Neuron (in vitro differentiated cells): ENCODE measurements at regions not wholly inside any gene's neighbourhood (a gene's known extent, or its start where the extent isn't known, plus 50 kb on each side); places are given as distances from the start of the nearest gene placed in this dataset.

Experiments used
- H2AFZ ChIP-seq: one replicate; pipeline ENCODE4 v1.6.1; 2013; ENCODE audit warnings: low read depth, mild to moderate bottlenecking, inconsistent platforms, low read length, moderate library complexity
- H3K27me3 ChIP-seq: one replicate; pipeline ENCODE4 v1.6.1; 2013; ENCODE audit warnings: low read length; ENCODE audit not compliant: insufficient read depth
- H3K36me3 ChIP-seq: one replicate; pipeline ENCODE4 v1.6.1; 2013; ENCODE audit warnings: low read length; ENCODE audit not compliant: insufficient read depth
- H3K4me1 ChIP-seq: one replicate; pipeline ENCODE4 v1.6.1; 2013; ENCODE audit warnings: low read length; ENCODE audit not compliant: insufficient read depth
- H3K4me3 ChIP-seq: 2 replicates; pipeline ENCODE4 v1.5.1; 2013; ENCODE audit warnings: mild to moderate bottlenecking, low read length, moderate library complexity
- H3K9me3 ChIP-seq: one replicate; pipeline ENCODE4 v1.6.1; 2013; ENCODE audit warnings: low read length

DNA sequence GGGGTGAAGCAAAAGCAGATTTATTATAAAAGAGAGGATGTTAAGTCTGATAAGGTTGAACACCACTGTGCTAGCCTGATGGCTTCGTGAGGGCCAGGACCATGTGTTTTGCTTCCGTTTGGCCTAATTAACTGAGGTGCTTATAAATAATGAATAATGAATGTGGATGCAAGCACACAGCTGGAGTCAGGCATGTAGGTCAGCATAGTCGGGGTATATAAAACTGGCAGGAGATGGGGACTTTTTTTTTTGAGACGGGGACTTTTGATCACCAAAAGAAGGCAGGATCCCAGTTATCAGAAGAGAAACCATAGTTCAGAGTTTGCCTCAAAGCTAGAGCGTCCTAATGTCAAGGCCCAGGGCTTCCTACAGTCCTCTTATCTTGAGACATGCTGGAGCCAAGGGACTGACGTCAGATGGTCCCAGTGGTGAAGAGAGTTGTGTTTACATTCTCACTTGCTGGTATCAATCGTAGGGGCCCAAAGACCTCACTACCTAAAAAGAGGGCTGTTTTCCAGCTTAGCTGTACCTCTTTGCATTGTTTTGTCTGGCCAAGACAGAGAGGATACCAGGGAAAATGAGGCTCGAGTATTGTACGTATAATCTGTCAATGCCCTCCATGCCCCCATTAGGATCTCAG lies 50.4 kb downstream of the RTL9 start:
- peaks cover 7% of the 10 kb centered on the region for H3K4me1 ChIP-seq
- H3K27me3 ChIP-seq, result peaks cover 7% of the 10 kb centered on the region
- H3K4me3 ChIP-seq, result no peak overlapping the region
- no peaks in the 10 kb centered on the region for H3K36me3 ChIP-seq
- no peaks in the 10 kb centered on the region for H3K9me3 ChIP-seq
- H2AFZ ChIP-seq, result no peak overlapping the region

DNA sequence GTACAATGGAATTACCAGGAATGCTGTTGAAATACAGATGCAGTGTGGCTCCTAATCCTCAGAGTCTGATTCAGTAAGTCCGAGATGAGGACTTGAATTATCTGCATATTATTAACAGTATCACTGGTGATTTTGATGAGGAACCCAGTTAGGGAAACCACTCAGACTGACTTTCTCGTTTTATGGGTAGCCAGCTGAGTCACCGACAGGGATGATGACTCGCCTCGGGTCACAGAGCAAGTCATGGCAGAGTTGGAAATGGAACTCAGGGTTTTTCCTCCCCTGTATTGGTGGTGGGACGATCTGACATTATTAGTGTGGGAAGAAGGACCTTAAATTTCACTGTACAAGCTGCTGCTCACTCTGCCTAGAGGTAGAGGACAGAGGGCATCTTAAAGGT lies 51.3 kb downstream of the RTL9 start:
- Histone ChIP-seq H3K4me1 (peaks cover 7% of the 10 kb centered on the region), H2AFZ (no peak overlapping the region), H3K4me3 (no peak overlapping the region), H3K9me3 (no peaks in the 10 kb centered on the region), H3K36me3 (no peaks in the 10 kb centered on the region), H3K27me3 (peaks cover 7% of the 10 kb centered on the region)

DNA sequence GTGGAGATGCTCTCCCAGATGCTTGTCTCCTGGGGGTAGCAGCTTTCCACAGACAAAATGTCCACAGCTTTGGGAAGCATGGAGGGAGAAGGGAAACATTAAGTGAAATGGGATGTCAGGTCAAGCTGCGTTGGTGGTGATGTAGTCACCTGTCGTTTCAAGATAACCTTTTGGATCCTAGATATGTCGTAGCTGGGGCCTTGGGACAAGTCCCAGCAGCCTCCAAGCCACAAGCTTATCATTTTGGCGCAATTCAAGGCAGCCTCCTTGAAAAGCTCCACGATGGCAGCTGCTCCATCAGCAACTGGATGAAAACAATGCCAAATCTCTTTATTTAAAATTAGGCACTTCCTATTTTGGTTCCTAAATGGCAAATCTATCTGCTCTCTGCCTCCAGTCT lies 52.0 kb downstream of the RTL9 start:
- no peak overlapping the region for H2AFZ ChIP-seq
- H3K27me3 ChIP-seq, result peaks cover 7% of the 10 kb centered on the region
- H3K4me1 ChIP-seq, result peaks cover 7% of the 10 kb centered on the region
- no peaks in the 10 kb centered on the region for H3K36me3 ChIP-seq
- H3K9me3 ChIP-seq, result no peaks in the 10 kb centered on the region
- no peak overlapping the region for H3K4me3 ChIP-seq

DNA sequence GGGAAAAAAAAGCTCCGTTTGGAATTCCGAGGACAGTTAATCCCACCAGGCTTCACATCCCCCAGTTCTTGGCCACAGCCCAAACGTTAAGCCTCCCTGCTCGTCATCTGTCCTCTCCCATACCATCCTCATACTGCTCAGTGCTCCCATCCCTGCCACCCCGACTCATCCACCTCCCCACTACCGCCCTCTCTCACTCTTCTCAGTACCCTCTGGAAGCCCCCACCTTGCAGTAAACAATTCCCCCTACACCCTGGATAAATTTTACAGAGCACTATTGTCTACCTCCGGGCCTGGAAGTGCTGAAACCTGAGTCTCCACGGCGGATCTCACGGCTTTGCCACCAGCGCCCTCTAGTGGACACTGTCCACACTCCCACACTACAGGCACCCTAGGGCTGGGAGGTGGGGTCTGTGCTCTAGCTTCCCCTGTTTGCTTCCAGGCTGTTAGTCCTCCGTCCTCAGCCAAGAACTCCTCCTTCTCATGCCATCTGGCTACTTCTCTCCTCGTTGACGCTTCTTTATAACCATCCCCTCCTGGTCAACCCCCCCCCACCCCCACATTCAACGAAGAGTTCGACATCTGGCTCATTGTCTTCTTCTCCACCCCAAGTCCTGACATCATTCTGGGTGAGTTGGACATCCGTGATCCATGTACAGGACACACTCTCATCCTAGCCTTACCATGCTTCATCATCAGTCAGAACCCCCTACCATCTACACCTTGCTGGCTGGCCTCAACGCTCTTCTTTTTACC lies 54.5 kb downstream of the RTL9 start:
- H3K9me3 ChIP-seq, result no peaks in the 10 kb centered on the region
- H3K4me1 ChIP-seq, result peaks cover 7% of the 10 kb centered on the region
- no peak overlapping the region for H2AFZ ChIP-seq
- no peaks in the 10 kb centered on the region for H3K36me3 ChIP-seq
- H3K4me3 ChIP-seq, result peak overlapping the region; percentile 25
- H3K27me3 ChIP-seq, result peaks cover 7% of the 10 kb centered on the region

DNA sequence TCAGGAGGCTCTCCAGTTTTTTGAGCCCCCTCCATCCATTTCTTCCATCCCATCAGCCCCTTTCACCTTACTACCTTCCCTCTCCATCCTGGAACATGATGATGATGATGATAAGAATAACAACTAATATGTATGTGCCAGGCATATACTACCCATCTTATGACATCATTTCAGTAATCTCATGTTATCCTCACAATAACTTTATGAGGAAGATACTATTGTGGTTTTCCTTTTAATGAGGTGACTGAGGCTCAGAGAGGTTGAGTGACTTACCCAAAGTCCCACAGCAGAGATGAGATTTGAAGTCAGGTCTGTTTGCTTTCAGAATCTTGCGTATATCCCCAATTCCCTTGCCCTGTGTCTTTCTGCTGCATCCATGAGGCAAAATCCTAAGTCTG lies 55.1 kb downstream of the RTL9 start:
- Histone ChIP-seq H3K36me3 (no peaks in the 10 kb centered on the region), H3K4me1 (peaks cover 7% of the 10 kb centered on the region), H3K4me3 (no peak overlapping the region), H2AFZ (no peak overlapping the region), H3K27me3 (peaks cover 7% of the 10 kb centered on the region), H3K9me3 (no peaks in the 10 kb centered on the region)

DNA sequence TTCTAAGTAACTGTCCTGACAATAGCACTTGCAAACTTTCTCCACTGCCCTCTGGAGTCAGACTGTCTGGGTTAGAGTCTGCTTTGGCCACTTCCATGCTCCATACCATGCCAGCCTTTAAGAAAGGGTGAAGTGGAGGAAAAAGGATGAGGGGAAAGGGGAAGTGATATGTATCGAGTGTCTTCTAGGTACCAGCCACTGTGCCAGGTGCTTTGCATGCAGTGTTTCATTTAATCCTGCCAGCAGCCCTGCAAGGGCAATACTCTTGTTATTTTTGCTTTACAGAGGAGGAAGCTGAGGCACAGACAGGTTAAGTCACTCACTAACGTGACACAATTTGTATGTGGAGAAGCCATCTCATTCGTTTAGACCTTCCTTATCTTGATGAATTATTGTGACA lies 55.6 kb downstream of the RTL9 start:
- H3K4me3 ChIP-seq, result no peak overlapping the region
- no peaks in the 10 kb centered on the region for H3K9me3 ChIP-seq
- H3K27me3 ChIP-seq, result peaks cover 5% of the 10 kb centered on the region
- peaks cover 7% of the 10 kb centered on the region for H3K4me1 ChIP-seq
- no peaks in the 10 kb centered on the region for H3K36me3 ChIP-seq
- H2AFZ ChIP-seq, result no peak overlapping the region

DNA sequence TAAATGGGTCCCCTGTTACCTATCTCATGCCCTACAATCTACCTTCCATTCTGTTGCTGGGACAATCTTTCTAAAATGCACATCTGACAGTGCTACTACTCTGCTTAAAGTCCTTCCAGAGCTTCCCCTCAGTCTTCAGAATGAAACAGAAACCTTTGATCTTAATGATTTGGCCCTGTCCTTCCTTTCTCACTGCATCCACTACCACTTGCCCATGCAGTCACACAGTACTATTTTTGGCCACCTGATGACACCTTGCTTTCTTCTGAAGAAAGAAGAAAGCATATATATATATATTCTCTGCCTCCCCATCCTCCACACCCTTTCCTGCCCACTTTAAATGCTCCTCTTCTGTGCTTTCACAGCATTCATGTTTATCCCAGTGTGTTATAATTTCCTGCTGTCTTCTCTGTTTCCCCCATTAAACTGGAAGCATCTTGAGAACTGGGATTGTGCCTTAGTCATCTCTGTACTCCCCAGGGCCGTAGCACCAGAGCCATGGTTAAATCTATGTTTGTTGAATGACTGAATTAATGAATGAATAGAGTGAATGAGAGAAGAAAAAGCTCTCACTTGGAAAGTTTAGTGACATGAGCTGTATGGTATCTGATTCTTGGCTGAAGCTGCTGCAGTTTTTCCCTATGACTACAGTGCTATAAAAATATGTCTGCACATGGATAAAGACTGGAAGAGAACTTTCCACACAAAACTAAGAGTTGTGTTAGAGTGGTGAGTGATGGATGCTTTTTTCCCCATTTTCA lies 56.2 kb downstream of the RTL9 start:
- Histone ChIP-seq H3K36me3 (no peaks in the 10 kb centered on the region), H3K27me3 (no peaks in the 10 kb centered on the region), H3K9me3 (no peaks in the 10 kb centered on the region), H3K4me3 (no peak overlapping the region), H2AFZ (no peak overlapping the region), H3K4me1 (peaks cover 7% of the 10 kb centered on the region)

DNA sequence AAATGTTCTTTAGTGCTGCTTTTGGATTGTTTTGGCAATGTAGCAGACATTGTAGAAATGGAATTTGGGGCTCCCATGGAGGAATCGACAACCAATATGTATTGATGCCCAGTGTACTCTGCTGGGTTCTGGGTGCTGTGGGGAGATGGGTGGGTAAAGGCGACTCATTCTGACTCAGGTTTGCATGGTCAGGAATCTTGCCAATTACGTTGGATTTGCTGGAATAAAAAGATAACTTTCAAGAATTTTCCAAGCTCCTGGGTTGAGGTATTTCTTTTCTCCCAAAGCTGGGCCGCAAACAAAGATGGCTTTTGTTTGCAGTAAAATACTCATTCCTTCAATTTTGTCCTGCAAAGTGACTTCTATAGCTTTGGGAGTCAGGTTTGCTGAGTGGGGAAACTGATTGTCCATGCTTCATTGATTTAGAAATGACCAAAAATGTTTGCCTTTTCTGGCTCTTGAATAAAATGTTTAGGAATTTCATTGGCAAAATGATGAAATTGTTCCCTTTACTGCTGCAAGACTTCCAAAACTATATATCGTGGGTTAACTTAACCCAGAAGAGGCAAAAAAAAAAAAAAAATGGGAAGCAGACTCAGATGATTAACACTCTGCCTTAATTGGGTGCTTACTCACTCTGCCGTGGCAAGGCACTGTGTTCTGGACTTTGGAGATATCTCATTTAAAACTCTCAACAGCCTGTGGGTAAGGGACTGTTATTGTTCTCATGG lies 57.0 kb downstream of the RTL9 start:
- Histone ChIP-seq H3K9me3 (no peaks in the 10 kb centered on the region), H3K4me1 (peaks cover 6% of the 10 kb centered on the region), H3K4me3 (no peak overlapping the region), H2AFZ (no peak overlapping the region), H3K27me3 (no peaks in the 10 kb centered on the region), H3K36me3 (no peaks in the 10 kb centered on the region)

DNA sequence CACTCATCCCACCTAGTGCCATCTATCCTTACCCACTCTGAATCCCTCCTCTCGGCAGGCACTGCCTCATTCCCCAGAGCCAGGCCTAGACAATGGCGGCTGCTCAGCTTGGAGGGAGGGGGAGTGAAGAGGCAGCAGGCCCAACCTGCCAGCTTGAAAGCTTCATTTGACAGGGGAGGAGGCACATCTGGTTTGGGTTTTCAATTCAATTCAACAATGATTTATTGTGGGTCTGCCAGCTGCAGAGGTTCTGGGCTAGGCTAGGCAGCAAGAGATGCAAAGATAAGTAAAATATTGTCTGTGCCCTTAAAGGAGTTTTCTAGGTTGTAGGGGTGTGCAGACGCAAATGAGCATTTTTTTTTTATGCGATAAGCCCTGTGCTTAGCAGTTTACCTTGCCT lies 58.5 kb downstream of the RTL9 start:
- Histone ChIP-seq H2AFZ (no peak overlapping the region), H3K4me1 (no peaks in the 10 kb centered on the region), H3K4me3 (no peak overlapping the region)

DNA sequence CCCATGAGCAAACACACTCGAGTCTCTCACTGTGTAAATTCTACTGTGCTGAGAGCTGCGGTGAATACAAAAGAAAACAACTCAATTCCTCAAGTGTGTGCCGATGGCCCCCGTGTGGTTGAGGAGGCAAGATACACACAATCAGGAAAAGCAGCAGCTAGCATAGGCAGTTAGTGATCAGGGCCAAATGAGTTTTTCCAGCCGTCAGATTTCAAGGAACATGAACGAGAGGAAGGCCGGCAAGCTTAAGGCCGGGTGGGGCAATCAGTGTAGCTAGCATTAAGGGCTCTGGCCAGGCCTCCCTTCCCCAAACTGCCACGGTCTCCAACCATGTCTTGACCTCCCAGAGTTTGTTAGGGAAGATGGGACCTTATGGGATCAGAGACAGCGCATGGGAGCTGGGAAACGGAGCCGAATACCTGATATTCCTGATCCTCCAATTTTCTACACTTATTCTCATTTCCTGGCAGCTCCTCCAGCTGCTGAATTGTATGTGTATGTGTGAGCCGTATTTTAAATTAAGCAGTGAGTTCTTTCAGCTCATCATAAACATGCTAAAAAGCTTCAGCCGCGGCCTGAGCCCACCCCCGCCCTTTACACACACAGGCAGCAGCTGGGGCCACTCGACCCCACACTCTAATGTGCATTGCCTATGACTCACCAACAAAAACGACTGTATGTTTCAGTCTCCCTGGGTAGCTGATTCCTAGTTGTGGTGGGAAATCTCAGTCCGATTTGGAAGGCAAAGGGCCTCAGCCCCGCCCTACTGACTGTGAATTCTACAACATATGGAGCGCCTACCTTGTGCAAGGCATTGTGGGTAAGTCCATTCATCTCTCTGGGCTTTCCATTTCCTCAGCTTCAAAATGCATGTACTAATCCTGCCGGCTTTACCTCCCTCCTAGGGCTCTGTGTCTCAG lies 59.9 kb downstream of the RTL9 start:
- H3K9me3 ChIP-seq, result no peaks in the 10 kb centered on the region
- no peaks in the 10 kb centered on the region for H3K4me1 ChIP-seq
- H3K4me3 ChIP-seq, result peak overlapping the region; percentile 30

More for the DNA sequence above, 58.5 kb downstream of the RTL9 start:
- H3K27me3 ChIP-seq, result peaks cover 4% of the 10 kb centered on the region
- no peaks in the 10 kb centered on the region for H3K36me3 ChIP-seq
- H3K9me3 ChIP-seq, result no peaks in the 10 kb centered on the region

DNA sequence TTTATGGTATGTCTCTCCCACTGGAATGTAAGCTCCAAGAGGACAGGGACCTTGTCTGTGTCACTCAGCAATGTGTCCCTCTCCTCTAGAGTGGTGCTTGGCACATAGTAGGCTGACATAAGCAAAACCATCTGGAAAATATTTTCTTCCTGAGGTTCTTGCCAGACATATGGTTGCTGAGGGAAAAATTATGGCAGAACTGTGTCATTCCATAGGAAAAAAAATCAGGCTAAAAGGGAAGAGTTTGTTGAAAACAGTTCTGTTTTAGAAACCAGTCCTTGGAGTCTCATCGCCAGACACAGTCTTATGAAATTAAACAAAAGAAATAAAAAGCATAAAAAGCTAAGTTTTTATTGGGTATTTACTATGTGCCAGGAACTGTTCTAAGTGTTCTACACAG lies 60.9 kb downstream of the RTL9 start:
- Histone ChIP-seq H3K9me3 (no peaks in the 10 kb centered on the region), H3K36me3 (no peaks in the 10 kb centered on the region), H3K4me1 (no peaks in the 10 kb centered on the region), H3K27me3 (peaks cover 4% of the 10 kb centered on the region), H2AFZ (no peak overlapping the region), H3K4me3 (no peak overlapping the region)

More for the DNA sequence above, 59.9 kb downstream of the RTL9 start:
- Histone ChIP-seq H3K27me3 (peaks cover 4% of the 10 kb centered on the region), H3K36me3 (no peaks in the 10 kb centered on the region), H2AFZ (peak overlapping the region; percentile 49)
